KMS-11 (cell line): ENCODE measurements at regions not wholly inside any gene's neighbourhood (a gene's known extent, or its start where the extent isn't known, plus 50 kb on each side); places are given as distances from the start of the nearest gene placed in this dataset.
"Not testable (repeated sequence)": the region's sequence is repeated elsewhere in the genome, so short reads cannot be mapped to it uniquely, and the experiment has no call there.

Experiments
- H2AFZ ChIP-seq: fragments of 200-600 bp; sonication (generic); 2 replicates; pipeline ENCODE4 v1.6.1; 2016; ENCODE audit warnings: antibody characterized with exemption, mixed run types, low read depth
- H3K27ac ChIP-seq: fragments of 200-600 bp; sonication (generic); 2 replicates; pipeline ENCODE4 v1.6.1; 2016; ENCODE audit warnings: mild to moderate bottlenecking, mixed run types
- H3K27me3 ChIP-seq: fragments of 200-600 bp; sonication (generic); 2 replicates; pipeline ENCODE4 v1.6.1; 2017; ENCODE audit warnings: mild to moderate bottlenecking, low read depth, mixed run types, moderate library complexity; ENCODE audit not compliant: insufficient read depth
- H3K36me3 ChIP-seq: fragments of 200-600 bp; sonication (generic); 2 replicates; pipeline ENCODE4 v1.6.1; 2017; ENCODE audit warnings: mild to moderate bottlenecking, mixed run types; ENCODE audit not compliant: insufficient read depth
- H3K4me1 ChIP-seq: fragments of 200-600 bp; sonication (generic); 2 replicates; pipeline ENCODE4 v1.6.1; 2016; ENCODE audit warnings: mild to moderate bottlenecking, low read depth, mixed run types; ENCODE audit not compliant: poor library complexity, severe bottlenecking
- H3K4me2 ChIP-seq: fragments of 200-600 bp; sonication (generic); 2 replicates; pipeline ENCODE4 v1.7.0; 2016; ENCODE audit warnings: mild to moderate bottlenecking, mixed run types
- H3K4me3 ChIP-seq: fragments of 200-600 bp; sonication (generic); IDR thresholded peaks from 2 replicates; pipeline ENCODE4 v1.6.1; 2017; ENCODE audit warnings: low read depth, low read length, mixed read lengths; ENCODE audit not compliant: insufficient read depth
- H3K79me2 ChIP-seq: fragments of 200-600 bp; sonication (generic); 2 replicates; pipeline ENCODE4 v1.6.1; 2016; ENCODE audit warnings: low read depth, mixed run types; ENCODE audit not compliant: insufficient read depth
- H3K9ac ChIP-seq: fragments of 200-600 bp; sonication (generic); 2 replicates; pipeline ENCODE4 v1.6.1; 2016; ENCODE audit warnings: mild to moderate bottlenecking, mixed run types
- H4K20me1 ChIP-seq: fragments of 200-600 bp; sonication (generic); 2 replicates; pipeline ENCODE4 v1.6.1; 2016; ENCODE audit warnings: mild to moderate bottlenecking, mixed run types; ENCODE audit not compliant: insufficient read depth
- CTCF ChIP-seq: fragments of 200-600 bp; sonication (generic); conservative IDR thresholded peaks from 2 replicates; pipeline ENCODE4 v1.6.1; 2017; ENCODE audit warnings: low read depth, mild to moderate bottlenecking, antibody characterized with exemption, low read length, moderate library complexity, mixed read lengths

GRCh38 chr3:127043041-127043641 is 60.2 kb downstream of the PLXNA1 start:
- Histone ChIP-seq H3K79me2 (no peaks in the 10 kb centered on the region), H3K4me3 (no peak overlapping the region), H3K27me3 (no peaks in the 10 kb centered on the region; the same call in 1 of the 2 replicates), H3K4me2 (no peak overlapping the region), H3K4me1 (no peaks in the 10 kb centered on the region), H3K27ac (no peak overlapping the region), H3K36me3 (no peaks in the 10 kb centered on the region), H4K20me1 (no peaks in the 10 kb centered on the region), H3K9ac (no peak overlapping the region), H2AFZ (no peak overlapping the region)
- no peak for TF ChIP-seq CTCF

GRCh38 chr3:127043731-127044510 is 61.0 kb downstream of the PLXNA1 start:
- no peak for TF ChIP-seq CTCF
- Histone ChIP-seq H3K4me1 (no peaks in the 10 kb centered on the region), H3K36me3 (no peaks in the 10 kb centered on the region), H3K9ac (no peak overlapping the region), H3K27ac (no peak overlapping the region), H4K20me1 (no peaks in the 10 kb centered on the region), H3K4me2 (no peak overlapping the region), H3K27me3 (no peaks in the 10 kb centered on the region; the same call in 1 of the 2 replicates), H2AFZ (no peak overlapping the region), H3K79me2 (no peaks in the 10 kb centered on the region), H3K4me3 (no peak overlapping the region)

- no peak for TF ChIP-seq CTCF
- no peaks in the 10 kb centered on the region for H4K20me1 ChIP-seq
- H3K36me3 ChIP-seq: no peaks in the 10 kb centered on the region
- H3K27ac ChIP-seq: no peak overlapping the region
- H3K79me2 ChIP-seq: no peaks in the 10 kb centered on the region
- H3K4me2 ChIP-seq: no peak overlapping the region
- H3K4me3 ChIP-seq: no peak overlapping the region
- H3K4me1 ChIP-seq: no peaks in the 10 kb centered on the region
- H3K27me3 ChIP-seq: no peaks in the 10 kb centered on the region; the same call in 1 of the 2 replicates
- no peak overlapping the region for H3K9ac ChIP-seq
- no peak overlapping the region for H2AFZ ChIP-seq
Observed at GRCh38 chr3:127044996-127045395, 62.1 kb downstream of the PLXNA1 start.

- Histone ChIP-seq H3K4me3 (no peak overlapping the region), H3K79me2 (no peaks in the 10 kb centered on the region), H2AFZ (no peak overlapping the region), H3K27ac (no peak overlapping the region), H3K4me2 (no peak overlapping the region), H4K20me1 (no peaks in the 10 kb centered on the region), H3K27me3 (no peaks in the 10 kb centered on the region; the same call in 1 of the 2 replicates), H3K36me3 (no peaks in the 10 kb centered on the region), H3K4me1 (no peaks in the 10 kb centered on the region), H3K9ac (no peak overlapping the region)
- no peak for TF ChIP-seq CTCF
Observed at GRCh38 chr3:127045435-127046045, 62.6 kb downstream of the PLXNA1 start.

GRCh38 chr3:127046690-127047089 is 63.8 kb downstream of the PLXNA1 start:
- not testable (repeated sequence) for H3K4me1 ChIP-seq, H3K27me3 ChIP-seq, H3K27ac ChIP-seq, H3K4me3 ChIP-seq, H4K20me1 ChIP-seq, H3K79me2 ChIP-seq, H3K36me3 ChIP-seq, H3K4me2 ChIP-seq, H3K9ac ChIP-seq, H2AFZ ChIP-seq
